PC-3 (cell line): ENCODE measurements at regions not wholly inside any gene's neighbourhood (a gene's known extent, or its start where the extent isn't known, plus 50 kb on each side); places are given as distances from the start of the nearest gene placed in this dataset.

Source experiments
- ATAC-seq: fragments of 200-7000 bp; cut with Tn5 transposase; 2 replicates; pipeline ENCODE4 v1.9.1; 2020; ENCODE audit warnings: mild to moderate bottlenecking, moderate library complexity
- BruUV-seq: library from RNA; stranded (reverse); fragments of 400-500 nt; replicated peaks from 2 replicates; lab custom pipeline; 2021; lab: Mats Ljungman, UMichigan
- CTCF ChIA-PET: fragments of 300-600 bp; sonication (Branson Sonifier 250); formaldehyde crosslinking; loops from one replicate; lab custom pipeline; 2022; ENCODE audit warnings: antibody characterized with exemption; lab: Charles Lee
- POLR2A ChIA-PET: fragments of 300-600 bp; sonication (Branson Sonifier 250); formaldehyde crosslinking; loops from one replicate; lab custom pipeline; 2022; ENCODE audit warnings: antibody characterized with exemption; ENCODE audit not compliant: unreplicated experiment; lab: Charles Lee
- DNase-seq: peaks from one replicate; pipeline ENCODE4 v3.0.0-alpha.2; 2015
- H2AFZ ChIP-seq: fragments of 300-600 bp; sonication (generic); 2 replicates; pipeline ENCODE4 v1.6.0; 2016; ENCODE audit warnings: antibody characterized with exemption, low read length
- H3F3A ChIP-seq: fragments of 300-600 bp; sonication (generic); one replicate; pipeline ENCODE4 v1.6.0; 2017; ENCODE audit warnings: antibody characterized with exemption, low read length, control low read depth, mild to moderate bottlenecking; ENCODE audit not compliant: unreplicated experiment
- H3K27ac ChIP-seq: fragments of 300-600 bp; sonication (generic); 2 replicates; pipeline ENCODE4 v1.5.1; 2016; ENCODE audit warnings: mild to moderate bottlenecking, low read length
- H3K27me3 ChIP-seq: fragments of 300-600 bp; sonication (generic); 2 replicates; pipeline ENCODE4 v1.6.1; 2016; ENCODE audit warnings: low read length, mixed read lengths
- H3K36me3 ChIP-seq: fragments of 300-600 bp; sonication (generic); 2 replicates; pipeline ENCODE4 v1.6.1; 2016; ENCODE audit warnings: low read depth, mixed run types, low read length, mixed read lengths
- H3K4me1 ChIP-seq: fragments of 300-600 bp; sonication (generic); 2 replicates; pipeline ENCODE4 v1.5.1; 2016; ENCODE audit warnings: low read length; ENCODE audit not compliant: insufficient read depth
- H3K4me2 ChIP-seq: fragments of 300-600 bp; sonication (generic); 2 replicates; pipeline ENCODE4 v1.6.0; 2016; ENCODE audit warnings: low read length
- H3K4me3 ChIP-seq: fragments of 300-600 bp; sonication (generic); 2 replicates; pipeline ENCODE4 v1.5.1; 2016; ENCODE audit warnings: mild to moderate bottlenecking, low read length, mixed read lengths
- H3K79me2 ChIP-seq: fragments of 300-600 bp; sonication (generic); 2 replicates; pipeline ENCODE4 v1.6.1; 2017; ENCODE audit warnings: low read length, mixed read lengths
- H3K9ac ChIP-seq: fragments of 300-600 bp; sonication (generic); 2 replicates; pipeline ENCODE4 v1.6.0; 2016; ENCODE audit warnings: mild to moderate bottlenecking, low read length
- H3K9me2 ChIP-seq: fragments of 300-600 bp; sonication (generic); replicated peaks from 2 replicates; pipeline ENCODE4 v1.6.1; 2016; ENCODE audit warnings: mixed run types, low read length, mixed read lengths
- H3K9me3 ChIP-seq: fragments of 300-600 bp; sonication (generic); 2 replicates; pipeline ENCODE4 v1.6.1; 2016; ENCODE audit warnings: low read length, mixed read lengths
- H4K20me1 ChIP-seq: fragments of 300-600 bp; sonication (generic); 2 replicates; pipeline ENCODE4 v1.6.1; 2016; ENCODE audit warnings: low read length, mixed read lengths
- CTCF ChIP-seq: fragments of 300-600 bp; sonication (generic); conservative IDR thresholded peaks from 2 replicates; pipeline ENCODE4 v1.5.1; 2017; ENCODE audit warnings: antibody characterized with exemption, low read depth, mild to moderate bottlenecking, low read length
- EZH2 ChIP-seq: fragments of 300-600 bp; sonication (generic); IDR thresholded peaks from one replicate; pipeline ENCODE4 v1.6.1; 2017; ENCODE audit warnings: antibody characterized with exemption, mild to moderate bottlenecking, low read length; ENCODE audit not compliant: unreplicated experiment
- EZH2phosphoT487 ChIP-seq: fragments of 300-600 bp; sonication (generic); IDR thresholded peaks from 2 replicates; pipeline ENCODE4 v1.6.1; 2018; ENCODE audit warnings: mild to moderate bottlenecking, antibody characterized with exemption, low read length, borderline replicate concordance
- intact Hi-C: fragments of 100-400 bp; cut with micrococcal nuclease; formaldehyde crosslinking; loops from 2 replicates; pipeline ENCODE4 v1.9.0; 2023

GRCh38 chr12:17158201-17158600 is 552.2 kb upstream of the LMO3 start:
- H3F3A ChIP-seq, result no peaks in the 10 kb centered on the region
- POLR2A ChIA-PET, result no interaction called here
- TF ChIP-seq EZH2phosphoT487 (no peak), EZH2 (no peak), CTCF (no peak)
- no peaks in the 10 kb centered on the region for H4K20me1 ChIP-seq
- no peaks in the 10 kb centered on the region for H3K4me1 ChIP-seq
- H3K4me2 ChIP-seq, result no peak overlapping the region
- H2AFZ ChIP-seq, result no peak overlapping the region
- no peak overlapping the region for H3K9ac ChIP-seq
- no peaks in the 10 kb centered on the region for H3K36me3 ChIP-seq
- DNase-seq, result no peak
- ATAC-seq, result no peak
- H3K9me2 ChIP-seq, result no peaks in the 10 kb centered on the region
- no peaks in the 10 kb centered on the region for H3K9me3 ChIP-seq
- H3K79me2 ChIP-seq, result no peaks in the 10 kb centered on the region
- intact Hi-C loops, result no loop called here
- CTCF ChIA-PET, result no interaction called here
- no TSS peak for BruUV-seq
- H3K27ac ChIP-seq, result no peak overlapping the region
- no peak overlapping the region for H3K4me3 ChIP-seq
- no peaks in the 10 kb centered on the region for H3K27me3 ChIP-seq

GRCh38 chr12:17151917-17152316 is 546.0 kb upstream of the LMO3 start:
- no TSS peak for BruUV-seq

GRCh38 chr12:17148706-17149105 is 542.7 kb upstream of the LMO3 start:
- no TSS peak for BruUV-seq
- ChIA-PET CTCF (no interaction called here), POLR2A (no interaction called here)
- Histone ChIP-seq H3K9me2 (no peaks in the 10 kb centered on the region), H3F3A (no peaks in the 10 kb centered on the region), H3K36me3 (no peaks in the 10 kb centered on the region), H3K79me2 (no peaks in the 10 kb centered on the region), H3K4me2 (no peak overlapping the region), H3K4me3 (no peak overlapping the region), H3K4me1 (no peaks in the 10 kb centered on the region), H3K9ac (no peak overlapping the region), H2AFZ (no peak overlapping the region), H4K20me1 (no peaks in the 10 kb centered on the region), H3K27ac (no peak overlapping the region), H3K27me3 (no peaks in the 10 kb centered on the region), H3K9me3 (no peaks in the 10 kb centered on the region)
- no peak for DNase-seq
- intact Hi-C loops, result no loop called here
- TF ChIP-seq CTCF, result no peak
- no peak for TF ChIP-seq EZH2
- TF ChIP-seq EZH2phosphoT487, result no peak
- ATAC-seq, result no peak

More at GRCh38 chr12:17151917-17152316, 546.0 kb upstream of the LMO3 start:
- ATAC-seq (no peak), DNase-seq (no peak)
- Histone ChIP-seq H3K4me2 (no peak overlapping the region), H3K36me3 (no peaks in the 10 kb centered on the region), H3K9ac (no peak overlapping the region), H2AFZ (no peak overlapping the region), H3K27ac (no peak overlapping the region), H3K79me2 (no peaks in the 10 kb centered on the region), H3K27me3 (no peaks in the 10 kb centered on the region), H4K20me1 (no peaks in the 10 kb centered on the region), H3K9me3 (no peaks in the 10 kb centered on the region), H3K4me1 (no peaks in the 10 kb centered on the region), H3K9me2 (no peaks in the 10 kb centered on the region), H3F3A (no peaks in the 10 kb centered on the region), H3K4me3 (no peak overlapping the region)
- intact Hi-C loops, result no loop called here
- ChIA-PET CTCF (no interaction called here), POLR2A (interaction anchor here (0.7 kb wide), 1 partner anchor 494 kb away, joined by 4 read pairs; no protein-coding TSS in a partner anchor)
- TF ChIP-seq CTCF (no peak), EZH2 (no peak), EZH2phosphoT487 (no peak)
